OCI-LY7 (cell line): ENCODE measurements at regions not wholly inside any gene's neighbourhood (a gene's known extent, or its start where the extent isn't known, plus 50 kb on each side); places are given as distances from the start of the nearest gene placed in this dataset.

Experiments used
- BruUV-seq: library from RNA; stranded (reverse); fragments of 400-500 nt; replicated peaks from 2 replicates; lab custom pipeline; 2021; lab: Mats Ljungman, UMichigan
- CTCF ChIA-PET: fragments of 300-600 bp; sonication (Branson Sonifier 250); formaldehyde crosslinking; loops from one replicate; lab custom pipeline; 2022; ENCODE audit warnings: antibody characterized with exemption; ENCODE audit not compliant: unreplicated experiment; lab: Charles Lee
- POLR2A ChIA-PET: fragments of 300-600 bp; sonication (Branson Sonifier 250); formaldehyde crosslinking; loops from one replicate; lab custom pipeline; 2022; ENCODE audit warnings: antibody characterized with exemption; lab: Charles Lee
- DNase-seq: peaks from one replicate; pipeline ENCODE4 v3.0.0-alpha.2; 2015; ENCODE audit warnings: low spot score
- H2AFZ ChIP-seq: fragments of 200-600 bp; sonication (generic), shearing (Covaris generic); 2 replicates; pipeline ENCODE4 v1.6.1; 2014; ENCODE audit warnings: mild to moderate bottlenecking, antibody characterized with exemption, low read length, moderate library complexity
- H3K27ac ChIP-seq: fragments of 200-600 bp; sonication (generic); 2 replicates; pipeline ENCODE4 v1.5.1; 2014; ENCODE audit warnings: mixed run types, low read depth, mild to moderate bottlenecking, moderate library complexity, low read length, inconsistent platforms; ENCODE audit not compliant: poor library complexity, severe bottlenecking
- H3K36me3 ChIP-seq: fragments of 200-600 bp; sonication (generic); 2 replicates; pipeline ENCODE4 v1.6.1; 2014; ENCODE audit warnings: mild to moderate bottlenecking, antibody characterized with exemption, low read length, moderate library complexity, mixed read lengths; ENCODE audit not compliant: insufficient read depth
- H3K4me1 ChIP-seq: fragments of 200-600 bp; sonication (generic); 2 replicates; pipeline ENCODE4 v1.5.1; 2014; ENCODE audit warnings: mild to moderate bottlenecking, low read length; ENCODE audit not compliant: insufficient read depth, poor library complexity, severe bottlenecking
- H3K4me2 ChIP-seq: fragments of 200-600 bp; sonication (generic); 2 replicates; pipeline ENCODE4 v1.6.1; 2014; ENCODE audit warnings: mild to moderate bottlenecking, low read length
- H3K4me3 ChIP-seq: fragments of 200-600 bp; sonication (generic); 2 replicates; pipeline ENCODE4 v1.5.1; 2014; ENCODE audit warnings: mild to moderate bottlenecking, low read depth, low read length; ENCODE audit not compliant: poor library complexity, severe bottlenecking
- H3K79me2 ChIP-seq: fragments of 200-600 bp; sonication (generic); 2 replicates; pipeline ENCODE4 v1.6.1; 2016; ENCODE audit warnings: low read depth, mild to moderate bottlenecking, low read length, moderate library complexity, mixed read lengths; ENCODE audit not compliant: insufficient read depth
- H3K9me2 ChIP-seq: fragments of 200-600 bp; sonication (generic); 2 replicates; pipeline ENCODE4 v1.6.1; 2016; ENCODE audit warnings: mild to moderate bottlenecking, low read length, mixed read lengths; ENCODE audit not compliant: insufficient read depth
- H3K9me3 ChIP-seq: fragments of 200-600 bp; sonication (generic); 2 replicates; pipeline ENCODE4 v1.6.1; 2014; ENCODE audit warnings: mild to moderate bottlenecking, mixed run types, low read length, mixed read lengths
- H4K20me1 ChIP-seq: fragments of 200-600 bp; sonication (generic); 2 replicates; pipeline ENCODE4 v1.6.1; 2014; ENCODE audit warnings: mild to moderate bottlenecking, antibody characterized with exemption, low read length, moderate library complexity, mixed read lengths; ENCODE audit not compliant: insufficient read depth
- CTCF ChIP-seq: fragments of 200-600 bp; sonication (generic); conservative IDR thresholded peaks from 2 replicates; pipeline ENCODE4 v1.5.1; 2014; ENCODE audit warnings: mild to moderate bottlenecking, antibody characterized with exemption, low read length, moderate library complexity, mixed read lengths
- EZH2phosphoT487 ChIP-seq: fragments of 200-600 bp; sonication (generic); IDR thresholded peaks from 2 replicates; pipeline ENCODE4 v1.6.1; 2018; ENCODE audit warnings: low read depth, borderline replicate concordance, mild to moderate bottlenecking, mixed run types, antibody characterized with exemption, low read length, moderate library complexity, mixed read lengths
- intact Hi-C: fragments of 100-400 bp; cut with micrococcal nuclease; formaldehyde crosslinking; loops from one replicate; pipeline ENCODE4 v1.10.0; 2022; ENCODE audit not compliant: unreplicated experiment

- Histone ChIP-seq H3K4me1 (no peaks in the 10 kb centered on the region), H3K36me3 (no peaks in the 10 kb centered on the region), H3K27ac (no peak overlapping the region), H3K79me2 (no peaks in the 10 kb centered on the region), H2AFZ (no peak overlapping the region), H3K4me2 (no peak overlapping the region), H3K9me3 (no peaks in the 10 kb centered on the region), H4K20me1 (no peaks in the 10 kb centered on the region), H3K4me3 (no peak overlapping the region), H3K9me2 (no peaks in the 10 kb centered on the region)
- TF ChIP-seq CTCF (no peak), EZH2phosphoT487 (no peak)
- ChIA-PET CTCF (no interaction called here), POLR2A (interaction anchor here (0.7 kb wide), 1 partner anchor 202 kb away, joined by 4 read pairs; no protein-coding TSS in a partner anchor)
- intact Hi-C loops, result no loop called here
- BruUV-seq, result no TSS peak
- no peak for DNase-seq
These were observed 66.7 kb upstream of the ARHGEF7 start for GRCh38 chr13:111048387-111048786.

- intact Hi-C loops, result no loop called here
- no peak overlapping the region for H2AFZ ChIP-seq
- H3K4me3 ChIP-seq, result no peak overlapping the region
- no peaks in the 10 kb centered on the region for H3K36me3 ChIP-seq
- ChIA-PET POLR2A (no interaction called here), CTCF (no interaction called here)
- no TSS peak for BruUV-seq
- H4K20me1 ChIP-seq, result no peaks in the 10 kb centered on the region
- H3K4me2 ChIP-seq, result no peak overlapping the region
- DNase-seq, result no peak
- TF ChIP-seq EZH2phosphoT487 (no peak), CTCF (no peak)
- H3K4me1 ChIP-seq, result no peaks in the 10 kb centered on the region
- H3K27ac ChIP-seq, result no peak overlapping the region
- no peaks in the 10 kb centered on the region for H3K79me2 ChIP-seq
- H3K9me2 ChIP-seq, result no peaks in the 10 kb centered on the region
- no peaks in the 10 kb centered on the region for H3K9me3 ChIP-seq
These were observed 67.8 kb upstream of the ARHGEF7 start for GRCh38 chr13:111047326-111047725.

- Histone ChIP-seq H3K9me3 (no peaks in the 10 kb centered on the region), H3K27ac (no peak overlapping the region), H3K36me3 (no peaks in the 10 kb centered on the region), H3K4me1 (no peaks in the 10 kb centered on the region), H3K4me3 (no peak overlapping the region), H3K9me2 (no peaks in the 10 kb centered on the region), H3K4me2 (no peak overlapping the region), H2AFZ (no peak overlapping the region), H3K79me2 (no peaks in the 10 kb centered on the region), H4K20me1 (no peaks in the 10 kb centered on the region)
- no peak for DNase-seq
- no peak for TF ChIP-seq EZH2phosphoT487
- TF ChIP-seq CTCF, result 0 out of 2 replicates have a peak, but pooled peaks have one; percentile 9
- CTCF ChIA-PET, result no interaction called here
- no TSS peak for BruUV-seq
- POLR2A ChIA-PET, result no interaction called here
- intact Hi-C loops, result no loop called here
These were observed 68.4 kb upstream of the ARHGEF7 start for GRCh38 chr13:111046590-111047141.
